Neuron (in vitro differentiated cells): ENCODE measurements at regions not wholly inside any gene's neighbourhood (a gene's known extent, or its start where the extent isn't known, plus 50 kb on each side); places are given as distances from the start of the nearest gene placed in this dataset.

Experiments
- H2AFZ ChIP-seq: one replicate; pipeline ENCODE4 v1.6.1; 2013; ENCODE audit warnings: low read depth, mild to moderate bottlenecking, inconsistent platforms, low read length, moderate library complexity
- H3K27me3 ChIP-seq: one replicate; pipeline ENCODE4 v1.6.1; 2013; ENCODE audit warnings: low read length; ENCODE audit not compliant: insufficient read depth
- H3K36me3 ChIP-seq: one replicate; pipeline ENCODE4 v1.6.1; 2013; ENCODE audit warnings: low read length; ENCODE audit not compliant: insufficient read depth
- H3K4me1 ChIP-seq: one replicate; pipeline ENCODE4 v1.6.1; 2013; ENCODE audit warnings: low read length; ENCODE audit not compliant: insufficient read depth
- H3K4me3 ChIP-seq: 2 replicates; pipeline ENCODE4 v1.5.1; 2013; ENCODE audit warnings: mild to moderate bottlenecking, low read length, moderate library complexity
- H3K9me3 ChIP-seq: one replicate; pipeline ENCODE4 v1.6.1; 2013; ENCODE audit warnings: low read length

GRCh38 chrX:20967725-20968124 is 406.5 kb upstream of the CNKSR2 start:
- no peaks in the 10 kb centered on the region for H3K27me3 ChIP-seq
- H3K9me3 ChIP-seq = no peaks in the 10 kb centered on the region
- no peak overlapping the region for H3K4me3 ChIP-seq
- peaks cover 9% of the 10 kb centered on the region for H3K4me1 ChIP-seq
- H2AFZ ChIP-seq = no peak overlapping the region
- H3K36me3 ChIP-seq = no peaks in the 10 kb centered on the region

GRCh38 chrX:20965270-20966044 is 408.8 kb upstream of the CNKSR2 start:
- H3K36me3 ChIP-seq = no peaks in the 10 kb centered on the region
- no peak overlapping the region for H2AFZ ChIP-seq
- H3K27me3 ChIP-seq = no peaks in the 10 kb centered on the region
- H3K4me3 ChIP-seq = no peak overlapping the region
- peaks cover 9% of the 10 kb centered on the region for H3K4me1 ChIP-seq
- no peaks in the 10 kb centered on the region for H3K9me3 ChIP-seq

- Histone ChIP-seq H2AFZ (no peak overlapping the region), H3K9me3 (no peaks in the 10 kb centered on the region), H3K4me1 (no peaks in the 10 kb centered on the region), H3K4me3 (no peak overlapping the region), H3K36me3 (no peaks in the 10 kb centered on the region), H3K27me3 (no peaks in the 10 kb centered on the region)
Measured at GRCh38 chrX:20954014-20954413, 420.2 kb upstream of the CNKSR2 start.

GRCh38 chrX:20952180-20952579 is 422.0 kb upstream of the CNKSR2 start:
- Histone ChIP-seq H3K4me3 (no peak overlapping the region), H3K9me3 (no peaks in the 10 kb centered on the region), H3K27me3 (peaks cover 4% of the 10 kb centered on the region), H3K36me3 (no peaks in the 10 kb centered on the region), H3K4me1 (no peaks in the 10 kb centered on the region), H2AFZ (no peak overlapping the region)

GRCh38 chrX:20951016-20951810 is 423.0 kb upstream of the CNKSR2 start:
- H3K4me3 ChIP-seq = no peak overlapping the region
- H3K4me1 ChIP-seq = no peaks in the 10 kb centered on the region
- H3K36me3 ChIP-seq = no peaks in the 10 kb centered on the region
- no peak overlapping the region for H2AFZ ChIP-seq
- no peaks in the 10 kb centered on the region for H3K9me3 ChIP-seq
- H3K27me3 ChIP-seq = peaks cover 4% of the 10 kb centered on the region

GRCh38 chrX:20947411-20947912 is 426.8 kb upstream of the CNKSR2 start:
- H3K27me3 ChIP-seq = peaks cover 4% of the 10 kb centered on the region
- H3K4me1 ChIP-seq = no peaks in the 10 kb centered on the region
- H3K9me3 ChIP-seq = no peaks in the 10 kb centered on the region
- H3K4me3 ChIP-seq = no peak overlapping the region
- no peak overlapping the region for H2AFZ ChIP-seq
- H3K36me3 ChIP-seq = no peaks in the 10 kb centered on the region

- H3K4me3 ChIP-seq = no peak overlapping the region
- H2AFZ ChIP-seq = no peak overlapping the region
- no peaks in the 10 kb centered on the region for H3K9me3 ChIP-seq
- H3K4me1 ChIP-seq = no peaks in the 10 kb centered on the region
- no peaks in the 10 kb centered on the region for H3K27me3 ChIP-seq
- H3K36me3 ChIP-seq = no peaks in the 10 kb centered on the region
Measured at GRCh38 chrX:20913760-20914159, 460.5 kb upstream of the CNKSR2 start.

- no peaks in the 10 kb centered on the region for H3K9me3 ChIP-seq
- H3K4me3 ChIP-seq = no peak overlapping the region
- H3K36me3 ChIP-seq = no peaks in the 10 kb centered on the region
- H2AFZ ChIP-seq = no peak overlapping the region
- H3K27me3 ChIP-seq = no peaks in the 10 kb centered on the region
- H3K4me1 ChIP-seq = no peaks in the 10 kb centered on the region
Measured at GRCh38 chrX:20906571-20906970, 467.6 kb upstream of the CNKSR2 start.

GRCh38 chrX:20884565-20884964 is 489.7 kb upstream of the CNKSR2 start:
- Histone ChIP-seq H3K4me3 (no peak overlapping the region), H3K36me3 (no peaks in the 10 kb centered on the region), H3K27me3 (no peaks in the 10 kb centered on the region), H2AFZ (no peak overlapping the region), H3K4me1 (no peaks in the 10 kb centered on the region), H3K9me3 (no peaks in the 10 kb centered on the region)

GRCh38 chrX:20863649-20864048 is 510.6 kb upstream of the CNKSR2 start:
- Histone ChIP-seq H3K36me3 (no peaks in the 10 kb centered on the region), H3K27me3 (no peaks in the 10 kb centered on the region), H3K9me3 (peaks cover 2% of the 10 kb centered on the region), H2AFZ (no peak overlapping the region), H3K4me3 (no peak overlapping the region), H3K4me1 (no peaks in the 10 kb centered on the region)

GRCh38 chrX:20861113-20861512 is 513.1 kb upstream of the CNKSR2 start:
- Histone ChIP-seq H3K4me3 (no peak overlapping the region), H3K9me3 (peaks cover 2% of the 10 kb centered on the region), H3K36me3 (no peaks in the 10 kb centered on the region), H3K4me1 (peaks cover 7% of the 10 kb centered on the region), H3K27me3 (no peaks in the 10 kb centered on the region), H2AFZ (no peak overlapping the region)

GRCh38 chrX:20857746-20858145 is 516.5 kb upstream of the CNKSR2 start:
- H3K4me1 ChIP-seq = peaks cover 7% of the 10 kb centered on the region
- no peak overlapping the region for H2AFZ ChIP-seq
- H3K9me3 ChIP-seq = peaks cover 2% of the 10 kb centered on the region
- H3K4me3 ChIP-seq = no peak overlapping the region
- H3K36me3 ChIP-seq = no peaks in the 10 kb centered on the region
- H3K27me3 ChIP-seq = no peaks in the 10 kb centered on the region

- H3K36me3 ChIP-seq = no peaks in the 10 kb centered on the region
- H3K4me3 ChIP-seq = no peak overlapping the region
- no peaks in the 10 kb centered on the region for H3K9me3 ChIP-seq
- H3K27me3 ChIP-seq = no peaks in the 10 kb centered on the region
- no peaks in the 10 kb centered on the region for H3K4me1 ChIP-seq
- H2AFZ ChIP-seq = no peak overlapping the region
Measured at GRCh38 chrX:20838477-20838876, 535.7 kb upstream of the CNKSR2 start.
